Spleen (tissue), 7 donors: ENCODE measurements at regions not wholly inside any gene's neighbourhood (a gene's known extent, or its start where the extent isn't known, plus 50 kb on each side); places are given as distances from the start of the nearest gene placed in this dataset.

ENCODE experiments used
- CTCF ChIP-seq, 11 experiments: fragments of 200-600 bp in 7 of 11; fragments of 450-650 bp in 4 of 11; sonication (generic) in 4 of 11; IDR thresholded peaks in 8 of 11; conservative IDR thresholded peaks in 3 of 11; 1 replicate in 7 of 11; 2 replicates in 4 of 11; pipeline versions ENCODE4 v1.4.0 to v1.8.0; 2016 to 2021; ENCODE audit warnings: antibody characterized with exemption in 11 of 11, inconsistent platforms in 4 of 11, mild to moderate bottlenecking in 1 of 11
- POLR2A ChIP-seq, 3 donors: fragments of 450-650 bp; IDR thresholded peaks; one replicate each; pipeline ENCODE4 v1.5.1; 2017; ENCODE audit warnings: antibody characterized with exemption in 3 of 3, mild to moderate bottlenecking in 1 of 3
- POLR2AphosphoS5 ChIP-seq, 3 donors: sonication (generic); formaldehyde crosslinking; IDR thresholded peaks; one replicate each; pipeline ENCODE4 v1.5.1; 2017; ENCODE audit warnings: antibody characterized with exemption in 3 of 3
- donor health status: DM: no; HTN: no; CAD: no; lungs with moderate emphysema.
- donor health status: DM: no; HTN: no; CAD: no.
- donor health status: DM: no; HTN: no; CAD: no.

- TF ChIP-seq CTCF (IDR thresholded peaks at IDR 0.05 in 8 of 11, conservative IDR thresholded peaks at IDR 0.05 in 3 of 11): no peak
- TF ChIP-seq POLR2A (IDR thresholded peaks at IDR 0.05): no peak
- TF ChIP-seq POLR2AphosphoS5 (IDR thresholded peaks at IDR 0.05): no peak
Measured at GRCh38 chr16:55144651-55145050, 179.4 kb upstream of the IRX6 start.
